ENCODE measurements at regions not wholly inside any gene's neighbourhood (a gene's known extent, or its start where the extent isn't known, plus 50 kb on each side); places are given as distances from the start of the nearest gene placed in this dataset.

GRCh38 chr7:153399554-153399940, 640.0 kb downstream of the ACTR3B start:
- TF ChIP-seq CTCF (conservative IDR thresholded peaks at IDR 0.05; ENCODE audit: low read length): no peak
- TF ChIP-seq EZH2phosphoT487 (IDR thresholded peaks at IDR 0.05; ENCODE audit: borderline replicate concordance, low read depth, low read length): no peak
